GM18520 (cell line): ENCODE measurements at regions not wholly inside any gene's neighbourhood (a gene's known extent, or its start where the extent isn't known, plus 50 kb on each side); places are given as distances from the start of the nearest gene placed in this dataset.

Experiments
- ATAC-seq: cut with Tn5 transposase; IDR thresholded peaks from one replicate; pipeline ENCODE4 v1.9.1; 2021; ENCODE audit not compliant: unreplicated experiment

DNA sequence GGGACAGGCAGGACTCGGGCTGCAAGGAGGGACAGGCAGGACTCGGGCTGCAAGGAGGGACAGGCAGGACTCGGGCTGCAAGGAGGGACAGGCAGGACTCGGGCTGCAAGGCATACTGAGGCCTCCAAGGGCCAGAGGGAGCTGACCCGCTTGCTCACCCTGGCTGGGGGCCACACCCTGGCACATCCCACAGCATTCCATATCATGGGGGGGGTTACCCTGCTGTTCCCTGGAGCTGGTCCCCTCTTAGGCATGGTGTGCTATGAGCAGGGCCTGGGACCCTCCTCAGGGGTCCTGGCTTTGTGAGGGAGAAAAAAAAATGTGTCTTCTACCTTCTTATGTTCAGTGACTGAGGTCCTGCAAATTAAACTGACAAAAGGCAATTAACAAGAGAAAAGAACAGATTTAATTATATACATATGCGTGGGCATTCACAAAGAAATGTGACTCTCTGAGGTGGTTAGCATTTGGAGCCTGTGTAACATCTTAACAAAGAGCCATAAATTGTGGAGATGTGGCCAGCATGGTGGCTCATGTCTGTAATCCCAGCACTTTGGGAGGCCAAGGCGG is 97.6 kb upstream of the ALDH1A3 start:
- ATAC-seq = no peak

DNA sequence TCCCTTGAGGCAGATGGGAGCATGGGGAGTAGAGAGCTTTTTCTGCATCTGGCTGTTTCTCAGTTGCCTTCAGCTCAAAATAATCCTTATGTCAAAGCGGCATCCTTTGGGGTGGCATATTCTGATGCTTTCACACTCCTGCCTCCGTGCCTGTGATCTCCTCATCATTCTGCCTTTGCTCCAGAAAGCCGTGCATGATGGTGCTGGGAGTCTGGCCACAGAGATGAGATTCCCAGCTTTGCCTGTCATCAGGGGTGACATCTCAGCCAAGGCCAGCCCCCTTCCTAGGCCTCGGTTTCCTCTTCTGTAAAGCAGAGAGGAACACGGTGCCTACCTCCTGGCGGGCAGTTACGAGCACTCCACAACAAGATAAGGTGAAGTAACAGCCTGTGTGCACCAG is 96.3 kb upstream of the ALDH1A3 start:
- ATAC-seq = no peak

DNA sequence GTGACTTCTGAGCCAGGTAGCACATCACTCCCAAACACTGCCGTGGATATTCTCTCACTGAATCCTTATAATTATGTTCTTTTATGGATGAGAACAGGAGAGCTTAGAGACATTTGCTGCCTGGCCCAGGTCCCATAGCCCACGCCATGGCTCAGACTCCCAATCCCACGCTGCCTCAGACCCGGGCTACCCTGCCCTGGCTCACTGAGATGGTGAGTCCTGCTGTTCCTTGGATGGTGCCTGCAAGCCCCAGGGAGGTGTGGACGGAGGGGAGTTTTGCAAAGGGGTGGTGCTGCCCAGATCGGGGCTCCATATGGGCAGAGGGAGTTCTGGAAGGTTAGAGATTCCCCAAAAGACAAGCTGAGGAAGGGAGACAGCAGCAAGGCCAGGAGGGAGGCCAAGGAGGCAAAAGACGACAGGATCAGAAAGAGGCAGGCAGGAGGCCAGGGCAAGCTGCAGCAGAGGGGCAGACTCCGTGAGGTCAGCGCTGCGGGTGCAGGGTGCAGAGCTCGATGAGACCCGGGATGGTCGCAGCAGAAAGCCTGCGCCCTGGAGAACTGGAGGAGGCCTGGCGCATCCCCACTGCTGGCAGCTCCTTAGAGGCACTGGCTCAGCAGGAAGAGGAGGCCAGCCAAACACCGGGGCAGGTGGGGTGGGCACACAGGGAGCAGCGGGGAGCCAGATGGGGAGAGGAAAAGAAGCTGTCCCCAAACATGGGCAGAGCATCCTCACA is 95.7 kb upstream of the ALDH1A3 start:
- no peak for ATAC-seq

DNA sequence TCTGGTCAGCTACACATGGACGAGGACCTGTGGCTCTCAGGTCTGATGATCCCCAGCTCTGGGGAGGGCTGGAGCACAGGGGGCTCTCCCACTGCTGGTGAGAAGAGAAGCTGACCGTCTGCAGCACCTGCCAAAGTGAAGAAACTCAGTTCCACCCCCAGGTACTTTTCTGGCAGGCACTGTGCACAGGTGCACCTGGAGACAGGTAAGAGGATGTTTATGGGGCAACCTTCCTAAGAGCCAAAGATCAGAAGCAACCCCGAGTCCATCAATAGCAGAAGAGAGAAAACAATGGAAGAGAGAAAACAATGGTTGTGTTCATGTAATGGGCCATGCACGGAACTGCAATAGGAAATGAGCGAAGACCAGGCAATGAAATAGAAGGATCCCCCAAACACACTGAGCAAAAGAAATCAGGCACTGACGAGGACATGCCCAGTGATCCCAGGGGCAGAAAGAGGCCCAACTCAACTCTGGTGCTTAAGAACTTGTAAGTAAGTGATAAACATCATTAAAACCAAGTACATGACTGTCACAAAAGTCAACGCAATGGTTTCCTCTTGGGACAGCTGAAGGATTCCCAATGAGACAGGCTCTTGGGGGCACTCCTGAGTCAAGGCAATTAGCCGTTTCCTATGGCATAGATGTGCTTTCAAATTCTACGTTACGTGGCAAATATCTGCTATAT is 95.0 kb upstream of the ALDH1A3 start:
- no peak for ATAC-seq

DNA sequence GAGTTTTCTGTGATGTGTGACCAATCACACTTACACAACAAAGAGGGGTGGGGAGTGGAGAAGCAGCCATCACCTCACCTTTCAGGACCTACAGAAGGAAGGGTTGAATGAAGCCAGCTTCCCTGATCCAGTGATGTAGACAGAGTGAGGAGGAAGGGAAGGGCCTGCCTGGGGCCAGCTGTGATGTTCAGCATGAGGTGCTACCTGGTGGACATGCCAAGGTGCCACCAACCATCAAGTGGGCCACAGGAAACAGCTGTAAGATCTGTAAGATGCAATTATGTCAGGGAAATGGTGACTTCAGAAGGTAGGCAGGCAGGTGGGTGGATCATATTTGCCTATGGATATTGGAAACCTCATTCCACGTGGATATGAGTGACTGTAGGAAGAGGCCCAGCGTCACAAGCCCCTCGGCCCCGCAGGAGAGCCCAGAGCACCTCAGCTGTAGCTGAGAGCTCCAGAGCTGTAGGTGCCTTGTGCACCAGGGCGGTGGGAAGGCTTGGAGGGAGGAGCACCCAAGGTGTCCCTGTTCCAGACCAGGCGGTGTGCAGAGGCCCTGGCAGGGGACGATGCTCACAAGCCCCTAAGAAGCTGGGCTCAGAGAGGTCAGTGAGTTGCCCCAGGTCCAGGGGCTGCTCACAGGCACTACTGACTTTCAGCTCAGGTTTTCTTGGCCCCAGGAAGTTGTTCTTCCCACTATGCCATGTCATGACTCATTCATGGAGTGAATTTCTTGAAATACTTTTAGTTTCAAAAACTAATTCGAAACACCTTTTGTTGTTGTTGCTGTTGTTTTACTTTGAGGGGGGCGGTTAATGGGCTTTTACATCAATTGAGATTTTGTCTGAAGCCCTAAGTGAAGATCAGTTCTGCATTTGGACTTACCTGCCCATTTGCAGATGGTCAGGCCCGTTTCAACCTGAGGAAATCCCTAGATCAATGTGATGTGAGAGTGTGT is 94.2 kb upstream of the ALDH1A3 start:
- no peak for ATAC-seq

DNA sequence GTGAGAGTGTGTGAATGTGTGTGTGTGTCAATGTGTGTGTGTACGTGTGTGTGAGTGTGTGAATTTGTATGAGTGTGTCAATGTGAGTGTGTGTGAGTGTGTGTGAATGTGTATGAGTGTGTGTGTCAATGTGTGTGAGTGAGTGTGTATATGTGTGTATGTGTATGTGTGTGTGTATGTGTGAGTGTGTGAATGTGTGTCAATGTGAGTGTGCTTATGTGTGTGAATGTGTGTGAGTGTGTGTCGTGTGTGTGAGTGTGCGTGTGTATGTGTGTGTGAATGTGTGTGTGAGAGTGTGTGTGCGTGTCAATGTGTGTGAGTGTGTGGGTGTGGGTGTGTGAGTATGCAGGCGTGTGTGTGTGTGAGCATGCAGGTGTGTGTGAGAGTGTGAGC is 93.5 kb upstream of the ALDH1A3 start:
- ATAC-seq = no peak

DNA sequence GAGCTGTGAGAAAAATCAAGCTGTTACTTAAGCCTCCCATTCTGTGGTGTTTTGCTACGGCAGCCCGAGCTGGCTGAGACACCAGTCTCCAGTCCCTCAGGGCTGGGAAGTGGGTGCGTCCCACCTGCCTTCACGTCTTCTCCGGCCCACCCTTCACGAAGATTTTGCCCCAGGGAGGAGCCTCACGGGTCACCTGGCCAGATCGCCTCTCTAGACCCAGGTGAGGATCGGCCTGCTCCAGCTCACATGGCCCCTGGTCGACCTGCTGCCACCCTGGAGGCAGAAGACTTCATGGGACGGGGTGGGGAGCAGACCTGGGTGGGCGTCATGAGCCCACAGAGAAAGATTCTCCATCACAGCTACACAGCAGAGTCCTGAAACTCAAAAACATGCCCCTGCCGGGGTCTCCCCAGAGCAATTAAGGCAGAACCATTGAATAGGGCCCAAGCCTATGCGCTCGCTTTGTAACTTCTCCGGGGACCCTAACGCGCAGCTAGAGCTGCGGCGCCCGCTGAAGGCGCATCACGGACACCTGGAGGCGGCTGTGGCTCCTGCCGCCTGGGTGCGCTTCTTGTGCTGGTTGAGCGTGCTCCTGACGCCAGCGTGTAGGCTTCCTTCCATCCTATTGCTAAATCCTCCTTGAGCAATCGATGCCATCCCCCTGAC is 92.6 kb upstream of the ALDH1A3 start:
- ATAC-seq = no peak

DNA sequence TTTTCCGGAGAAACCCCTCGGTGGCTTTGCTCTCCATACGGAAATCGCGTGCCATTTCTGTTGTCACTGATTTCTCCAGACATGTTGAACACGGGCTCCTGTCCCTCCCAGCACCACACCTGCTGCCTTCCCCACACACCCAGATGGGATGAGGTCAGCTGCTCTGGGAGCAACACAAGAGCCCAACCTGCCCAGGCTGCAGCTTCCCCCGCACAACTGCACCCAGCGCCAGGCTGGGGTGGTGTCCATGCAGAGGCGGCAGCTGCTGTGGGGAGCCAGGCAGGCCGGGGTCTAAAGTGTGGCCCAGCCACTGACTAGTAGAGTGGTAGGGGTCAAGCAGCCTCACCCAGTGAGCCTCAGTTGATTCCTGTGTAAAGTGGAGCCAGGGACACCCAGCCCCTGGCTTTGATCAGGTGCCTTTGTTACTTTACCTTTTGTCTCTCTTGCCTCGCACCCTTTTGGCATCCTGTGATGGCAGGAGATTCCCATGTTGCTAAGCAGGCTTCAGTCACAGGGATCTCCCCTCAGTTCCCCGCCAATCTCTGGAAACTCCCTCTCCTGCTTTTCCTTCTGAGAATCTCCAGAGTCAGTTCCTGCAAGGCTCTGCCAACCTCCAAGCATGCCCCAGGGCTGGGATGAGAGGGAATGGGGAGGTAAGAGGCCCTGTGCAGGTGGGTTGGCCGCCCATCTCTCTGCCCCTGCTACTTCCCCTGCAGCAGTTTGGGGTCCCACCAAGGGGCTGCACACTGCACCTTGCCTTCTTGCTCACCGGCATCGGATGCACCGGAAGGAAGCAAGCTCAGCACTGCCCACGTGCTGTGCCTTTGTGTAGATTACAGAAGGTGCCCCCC is 91.8 kb upstream of the ALDH1A3 start:
- no peak for ATAC-seq

DNA sequence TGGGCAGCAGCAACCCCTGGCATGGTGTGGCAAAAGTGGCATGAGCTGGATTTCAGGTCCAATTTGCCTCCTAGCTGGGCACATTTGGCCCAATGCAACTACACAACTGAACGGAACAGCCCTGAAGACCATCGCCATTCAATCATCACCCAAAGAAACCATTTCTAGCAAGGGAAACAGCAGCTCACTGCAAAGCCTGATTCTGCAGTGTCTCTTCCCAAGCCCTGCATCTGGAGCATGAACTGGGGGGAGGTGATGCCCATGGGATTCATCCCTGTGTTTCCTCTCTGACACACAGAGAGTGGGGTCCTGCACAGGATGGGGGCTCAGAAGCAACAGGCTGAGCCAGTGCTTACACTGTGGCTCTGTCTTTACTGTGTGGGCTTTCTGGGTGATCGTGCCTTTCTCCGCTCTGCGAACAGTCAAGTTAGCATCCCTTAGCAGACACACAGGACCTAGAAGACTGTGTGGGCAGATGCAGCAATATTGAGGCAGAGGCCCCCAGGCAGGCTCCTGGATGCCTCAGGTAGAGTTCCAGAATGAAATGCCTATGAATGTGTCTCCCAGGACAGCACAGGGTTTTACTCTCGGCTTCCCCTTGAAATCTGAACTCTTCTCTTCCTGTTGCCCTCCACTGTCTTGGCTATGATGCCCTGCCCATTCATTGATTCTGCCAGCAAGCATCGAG is 91.1 kb upstream of the ALDH1A3 start:
- ATAC-seq = no peak

DNA sequence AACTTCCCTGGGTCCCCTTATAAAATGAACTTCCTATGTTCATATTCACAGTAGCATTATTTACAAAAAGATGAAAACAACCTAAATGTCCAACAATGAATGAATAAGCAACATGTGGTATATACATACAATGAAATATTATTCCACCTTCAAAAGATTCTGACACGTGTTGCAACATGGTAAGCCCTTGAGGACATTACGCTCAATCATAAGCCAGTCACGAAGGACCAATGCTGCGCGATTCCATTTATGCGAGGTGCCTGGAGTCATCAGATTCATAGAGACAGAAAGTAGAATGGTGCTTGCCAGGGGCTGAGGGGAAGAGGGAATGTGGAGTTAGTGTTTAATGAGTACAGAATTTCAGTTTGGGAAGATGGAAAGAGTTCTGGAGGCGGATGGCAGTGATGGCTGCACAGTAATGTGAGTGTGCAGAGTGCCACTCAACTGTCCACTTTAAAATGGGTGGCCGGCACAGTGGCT is 88.8 kb upstream of the ALDH1A3 start:
- no peak for ATAC-seq

DNA sequence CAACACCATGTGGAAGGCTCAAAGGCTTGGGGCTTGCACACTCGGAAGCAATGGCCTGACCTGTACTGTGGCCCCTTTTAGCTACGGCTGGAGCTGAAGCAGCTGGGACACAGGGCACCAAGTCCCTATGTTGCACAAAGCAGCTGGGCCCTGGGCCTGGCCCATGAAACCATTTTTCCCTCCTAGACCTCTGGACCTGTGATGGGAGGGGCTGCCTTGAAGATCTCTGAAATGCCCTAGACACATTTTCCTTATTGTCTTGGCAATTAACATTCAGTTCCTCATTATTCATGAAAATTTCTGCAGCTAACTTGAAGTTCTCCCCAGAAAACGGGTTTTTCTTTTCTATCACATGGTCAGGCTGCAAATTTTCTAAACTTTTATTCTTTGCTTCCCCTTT is 85.6 kb upstream of the ALDH1A3 start:
- no peak for ATAC-seq

DNA sequence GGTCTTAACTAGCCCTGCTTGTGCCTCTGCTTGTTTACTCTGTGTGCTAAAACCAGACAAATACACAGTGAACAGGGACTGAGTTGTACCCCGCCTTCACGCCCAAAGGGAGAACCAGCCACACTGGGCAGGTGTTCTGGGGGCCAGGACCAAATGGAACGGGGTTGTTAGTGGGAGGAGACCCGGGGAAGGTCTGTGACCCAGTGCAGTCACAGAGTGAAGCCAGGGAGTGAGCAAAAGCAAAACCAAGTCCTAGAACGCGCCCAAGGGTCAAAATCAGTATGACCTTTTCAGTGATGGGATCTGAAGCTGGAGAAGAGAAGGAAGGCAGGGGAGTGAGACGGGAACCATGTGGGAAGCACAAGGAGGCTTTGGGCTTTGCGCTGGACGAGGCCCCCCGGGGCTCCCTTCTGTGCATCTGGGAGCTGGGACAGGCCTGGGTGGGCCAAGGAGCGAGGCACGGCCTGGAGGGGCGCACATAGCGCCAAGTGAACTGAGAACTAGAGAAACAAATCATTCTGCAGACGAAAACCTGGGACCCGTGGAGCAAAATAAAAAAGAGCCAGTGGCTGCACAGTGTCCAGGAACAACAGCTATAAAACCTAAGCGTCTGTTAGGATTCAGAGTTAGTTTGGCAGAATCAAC is 78.3 kb upstream of the ALDH1A3 start:
- no peak for ATAC-seq

DNA sequence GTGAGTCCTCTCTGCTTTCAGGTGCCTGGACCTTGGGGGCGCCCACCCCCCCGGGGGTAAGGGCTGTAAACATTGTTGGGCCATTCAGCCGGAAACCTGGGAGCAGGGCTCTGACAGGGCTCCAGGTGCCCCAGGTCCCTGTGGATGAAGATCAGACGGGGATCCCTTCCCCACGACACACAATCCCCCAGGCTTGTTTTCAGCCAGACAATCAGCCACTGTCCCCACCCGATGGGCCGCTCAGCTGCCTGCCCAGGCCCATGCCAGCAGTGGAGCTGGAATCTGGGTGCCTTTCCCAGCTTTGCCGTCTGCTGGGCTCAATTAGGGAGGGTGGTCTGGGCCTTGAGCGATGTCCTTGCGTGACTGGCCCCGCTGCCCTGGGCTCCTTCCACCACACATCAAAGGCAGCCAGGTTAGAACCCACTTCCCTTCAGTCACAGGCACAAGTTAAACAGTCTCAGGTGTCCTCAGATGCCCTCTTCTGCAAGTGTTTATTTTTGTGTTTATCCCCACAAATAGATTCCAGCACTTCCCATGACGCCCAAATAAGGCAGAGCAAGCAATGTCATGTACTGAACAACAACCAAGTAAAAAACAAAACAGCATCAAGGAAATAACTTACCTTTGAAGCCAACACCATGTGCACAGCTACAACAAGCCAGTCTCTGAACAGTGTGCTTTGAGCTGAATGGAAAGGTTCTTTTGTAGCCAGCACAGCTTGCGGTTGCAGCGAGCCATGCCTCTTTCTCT is 77.0 kb upstream of the ALDH1A3 start:
- no peak for ATAC-seq

DNA sequence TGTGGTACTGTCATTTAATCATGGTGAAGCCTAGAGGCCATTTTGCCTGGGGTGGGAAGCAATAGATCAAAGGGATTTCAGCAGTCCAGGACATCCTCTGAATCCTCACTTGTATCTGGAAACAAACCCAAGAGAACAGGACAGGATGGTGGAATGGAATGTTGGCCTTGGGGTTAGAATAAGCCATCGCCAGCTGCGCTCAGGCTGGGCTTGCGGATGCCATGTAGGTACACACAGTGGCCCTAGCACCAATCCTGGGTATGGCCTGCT is 76.5 kb upstream of the ALDH1A3 start:
- no peak for ATAC-seq

DNA sequence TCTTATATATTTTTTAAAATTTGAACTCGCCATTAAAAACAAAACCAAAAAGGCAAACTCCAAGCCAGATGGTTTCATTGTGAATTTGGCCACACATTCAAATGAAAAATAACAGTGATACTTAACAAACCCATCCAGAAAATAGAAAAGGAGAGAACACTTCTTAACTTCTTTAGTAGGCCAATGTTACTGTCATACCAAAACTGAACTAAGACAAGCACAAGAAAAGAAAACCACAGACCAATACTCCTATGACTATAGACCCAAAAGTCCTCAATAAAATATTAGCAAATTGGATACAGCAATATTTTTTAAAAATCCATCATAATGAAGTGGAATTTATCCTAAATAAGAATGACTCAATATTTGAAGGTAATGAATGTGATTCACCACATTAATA is 73.5 kb upstream of the ALDH1A3 start:
- peak; percentile 38 for ATAC-seq

DNA sequence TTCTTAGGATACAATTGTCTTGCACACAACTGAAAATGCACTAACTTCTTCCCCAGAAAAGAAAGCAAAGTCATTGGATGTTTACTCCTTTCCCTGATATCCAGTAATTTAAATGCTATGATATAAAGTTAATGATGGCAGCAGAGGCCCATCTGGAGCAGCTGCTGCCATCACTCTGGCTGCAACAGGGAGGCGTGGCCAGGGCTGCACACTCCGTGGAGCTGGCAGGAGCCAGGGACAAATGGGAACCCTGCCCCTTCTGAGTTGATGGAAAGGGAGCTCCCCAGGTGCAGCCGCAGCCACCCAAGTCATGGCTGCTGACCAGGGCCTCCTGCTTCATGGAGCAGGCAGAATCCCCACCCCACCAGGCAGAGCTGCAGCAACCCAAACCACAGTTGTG is 72.6 kb upstream of the ALDH1A3 start:
- ATAC-seq = no peak

DNA sequence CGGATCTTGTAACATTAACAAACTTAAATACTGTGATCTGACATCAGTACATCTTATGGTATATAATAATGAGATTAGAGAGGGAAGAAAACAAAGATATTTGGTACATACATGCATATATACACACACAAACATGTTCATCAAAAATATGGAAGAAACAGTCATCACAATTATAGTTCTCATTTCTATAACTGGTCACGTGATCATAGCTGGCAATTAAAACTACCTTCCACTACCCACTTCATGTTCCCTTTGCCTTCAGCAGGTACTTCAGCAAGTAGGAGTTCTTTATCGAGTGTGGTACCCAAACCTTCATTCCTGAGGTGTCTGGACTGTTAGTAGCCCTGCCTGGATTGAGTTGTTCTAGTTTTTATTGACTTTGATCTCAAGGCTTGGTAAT is 70.9 kb upstream of the ALDH1A3 start:
- no peak for ATAC-seq

DNA sequence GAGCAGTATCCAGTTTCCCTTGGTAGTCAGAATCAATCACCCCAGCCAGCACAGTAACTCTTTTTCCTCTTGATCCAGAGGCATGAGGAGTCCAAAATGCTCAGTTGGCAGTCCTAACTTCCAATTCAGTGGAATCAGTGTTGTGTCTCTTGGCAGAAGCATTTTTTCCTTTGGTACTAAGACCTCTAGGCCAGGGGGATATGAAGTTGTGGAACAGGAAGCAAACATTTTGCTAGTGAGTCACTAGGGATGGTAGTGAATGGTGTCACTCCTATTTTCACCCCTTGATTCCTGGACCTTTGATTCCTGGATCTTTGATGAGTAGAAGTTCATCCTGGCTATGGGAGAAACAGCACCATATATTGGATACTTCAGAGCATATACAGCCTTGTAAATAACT is 70.5 kb upstream of the ALDH1A3 start:
- ATAC-seq = no peak
